ENCODE measurements at regions not wholly inside any gene's neighbourhood (a gene's known extent, or its start where the extent isn't known, plus 50 kb on each side); places are given as distances from the start of the nearest gene placed in this dataset.
"Not testable (repeated sequence)": the region's sequence is repeated elsewhere in the genome, so short reads cannot be mapped to it uniquely, and the experiment has no call there.

DNA sequence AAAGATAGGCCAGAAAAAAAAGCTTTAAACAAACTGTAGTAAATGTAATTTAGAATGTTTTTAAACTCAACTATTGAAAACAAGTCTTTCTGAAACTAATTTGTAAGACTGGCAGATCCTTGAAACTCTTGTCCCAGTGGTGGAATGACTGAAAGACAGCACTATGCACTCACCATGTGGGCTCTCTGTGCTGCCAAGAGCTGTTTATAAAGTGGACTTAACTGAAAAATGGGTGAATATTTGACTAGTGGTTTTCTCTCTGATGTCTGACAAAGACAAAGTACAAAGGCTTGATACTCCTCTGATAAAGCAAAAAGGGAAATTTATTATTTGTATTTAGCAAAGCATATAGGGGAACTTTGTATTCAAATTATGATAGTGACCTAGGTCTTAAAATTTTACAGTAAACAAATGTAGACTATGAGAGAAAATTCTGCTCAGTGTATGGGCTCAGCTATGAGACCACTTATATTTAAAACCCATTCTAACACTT, 635.4 kb downstream of the NR2F1-AS1 start:
- DNase-seq (ENCODE audit: low read depth): peak; percentile 47

DNA sequence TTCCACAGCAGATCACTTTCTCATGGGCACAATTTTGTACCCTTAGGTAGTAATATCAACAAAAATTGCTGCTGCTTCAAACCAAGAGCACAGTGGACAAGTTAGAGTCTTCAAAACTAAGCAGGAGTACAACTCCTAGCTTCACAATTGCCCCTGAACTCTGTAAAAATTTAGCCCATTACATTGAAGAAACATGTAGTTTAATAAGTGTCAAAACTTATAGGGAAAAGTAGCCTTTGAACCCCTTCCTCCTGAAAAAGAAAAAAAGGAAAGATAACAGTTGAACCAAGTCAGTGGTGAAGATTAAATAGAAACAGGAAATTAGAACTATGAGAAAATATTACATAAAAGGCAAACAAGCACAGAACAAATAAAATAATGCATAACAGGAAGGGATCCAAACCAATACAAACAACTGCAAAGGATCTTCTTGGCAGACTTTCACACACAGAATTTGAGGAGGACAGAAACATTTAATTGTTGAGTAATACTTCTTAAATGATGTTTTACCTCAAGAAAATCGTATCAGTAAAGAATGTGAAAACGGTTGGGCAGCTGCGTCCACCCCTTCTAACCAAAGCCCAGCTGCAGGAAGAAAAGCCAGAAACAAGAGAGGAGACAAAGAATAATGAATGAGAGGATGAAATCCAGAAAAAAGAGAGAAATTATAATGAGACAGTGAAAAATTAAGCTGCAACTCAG, 636.0 kb downstream of the NR2F1-AS1 start:
- DNase-seq (ENCODE audit: low read depth): peak; percentile 64

DNA sequence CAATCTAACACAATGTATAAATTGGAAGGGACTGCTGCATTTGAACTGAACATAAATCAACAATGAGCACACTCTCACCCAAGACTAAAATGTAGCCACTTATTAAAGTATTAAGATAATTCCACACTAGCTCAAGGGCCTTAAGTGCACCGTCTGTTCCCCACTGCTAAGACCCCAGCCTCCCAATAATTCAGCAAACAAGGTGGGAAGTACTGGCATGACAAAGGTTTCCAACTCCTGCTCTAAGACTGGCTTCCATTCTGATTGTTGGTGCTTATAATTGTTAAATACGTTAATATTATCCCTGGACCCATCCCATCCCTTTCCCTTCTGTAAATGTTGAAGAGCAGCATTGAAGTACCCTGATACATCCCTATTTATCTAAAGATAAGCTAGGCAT, 636.7 kb downstream of the NR2F1-AS1 start:
- DNase-seq (ENCODE audit: low read depth): no peak

DNA sequence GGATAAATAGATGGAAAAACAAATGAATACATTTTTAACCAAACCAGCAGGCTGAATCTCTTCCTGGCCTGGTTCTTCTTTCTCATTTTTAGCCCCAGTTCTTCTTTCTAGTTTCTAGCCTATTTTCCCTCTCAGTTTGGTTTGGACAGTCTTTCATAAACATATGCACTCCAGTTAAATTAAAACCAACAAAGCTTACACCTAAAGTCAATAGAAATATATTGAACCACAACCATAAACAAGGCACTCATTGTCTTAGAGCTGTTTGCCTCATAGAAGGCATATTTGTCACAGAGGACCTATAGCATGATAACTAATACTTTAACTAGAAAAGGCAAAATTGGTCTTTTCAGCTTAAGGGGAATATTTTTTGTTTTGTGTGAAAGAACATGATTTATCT, 638.3 kb downstream of the NR2F1-AS1 start:
- DNase-seq (ENCODE audit: low read depth): no peak

DNA sequence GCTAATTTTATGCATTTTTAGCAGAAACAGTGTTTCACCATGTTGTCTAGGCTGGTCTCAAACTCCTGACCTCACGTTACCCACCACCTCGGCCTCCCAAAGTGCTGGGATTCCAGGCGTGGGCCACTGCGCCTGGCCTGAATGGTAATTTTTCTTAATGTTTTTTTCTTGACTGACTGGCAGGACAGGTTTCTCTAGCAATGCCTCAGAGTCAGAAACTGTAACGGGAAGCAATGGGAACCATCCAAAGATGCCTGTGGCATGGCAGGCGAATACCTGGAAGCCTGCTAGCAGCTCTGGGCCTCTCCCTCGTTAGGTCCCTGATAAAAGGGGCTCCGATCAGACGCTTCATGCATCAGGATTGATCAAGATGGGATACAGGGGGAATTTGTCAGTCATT, 639.2 kb downstream of the NR2F1-AS1 start:
- no peak for DNase-seq (ENCODE audit: low read depth)

DNA sequence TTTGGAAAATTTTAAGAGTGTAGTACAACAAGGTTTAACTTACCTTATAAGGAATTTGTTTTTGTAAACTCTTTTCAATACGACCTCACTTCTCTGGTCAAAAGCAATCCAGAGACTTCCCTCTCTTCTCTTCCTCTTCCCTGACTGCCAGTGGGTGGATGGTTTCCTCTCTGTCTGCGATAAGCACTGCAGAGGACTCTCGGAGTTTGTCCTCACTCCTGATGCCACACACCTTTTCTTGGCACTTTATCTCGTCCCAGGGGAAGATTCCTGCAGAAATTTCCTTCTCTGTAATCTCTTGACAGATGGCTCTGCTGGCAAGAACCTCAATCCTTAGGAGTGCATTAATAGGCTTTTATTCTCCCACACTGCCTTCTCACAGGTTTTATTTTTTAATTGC, 641.6 kb downstream of the NR2F1-AS1 start:
- DNase-seq (ENCODE audit: low read depth): no peak

DNA sequence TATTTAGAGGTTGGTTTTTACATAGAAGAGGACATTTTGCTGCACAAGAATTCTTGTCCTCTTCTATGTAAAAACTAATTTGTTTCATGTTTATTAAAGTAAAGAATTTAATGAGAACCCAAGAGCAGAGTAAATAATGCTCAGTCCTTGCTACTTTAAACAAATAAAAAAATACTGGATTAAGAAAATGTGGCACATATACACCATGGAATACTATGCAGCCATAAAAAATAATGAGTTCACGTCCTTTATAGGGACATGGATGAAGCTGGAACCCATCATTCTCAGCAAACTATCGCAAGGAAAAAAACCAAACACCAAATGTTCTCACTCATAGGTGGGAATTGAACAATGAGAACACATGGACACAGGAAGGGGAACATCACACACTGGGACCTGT, 643.6 kb downstream of the NR2F1-AS1 start:
- DNase-seq (ENCODE audit: low read depth): not testable (repeated sequence)

DNA sequence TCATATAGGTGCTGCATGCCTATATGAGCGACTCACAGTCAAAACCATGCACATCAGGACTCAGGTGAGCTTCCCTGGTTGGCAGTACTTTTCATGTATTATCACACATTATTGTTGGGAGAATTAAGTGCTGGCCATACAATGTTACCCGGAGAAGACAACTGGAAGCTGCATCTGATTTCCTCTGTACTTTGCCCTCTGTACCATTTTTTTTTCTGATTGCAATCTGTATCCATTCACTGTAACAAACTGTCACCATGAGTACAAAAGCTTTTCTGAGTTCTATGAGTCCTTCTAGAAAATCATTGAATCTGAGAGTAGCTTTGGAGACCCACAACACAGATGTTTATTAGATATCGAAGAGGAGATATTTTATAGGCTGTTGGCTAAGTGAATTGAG, 651.0 kb downstream of the NR2F1-AS1 start:
- no peak for DNase-seq (ENCODE audit: low read depth)

DNA sequence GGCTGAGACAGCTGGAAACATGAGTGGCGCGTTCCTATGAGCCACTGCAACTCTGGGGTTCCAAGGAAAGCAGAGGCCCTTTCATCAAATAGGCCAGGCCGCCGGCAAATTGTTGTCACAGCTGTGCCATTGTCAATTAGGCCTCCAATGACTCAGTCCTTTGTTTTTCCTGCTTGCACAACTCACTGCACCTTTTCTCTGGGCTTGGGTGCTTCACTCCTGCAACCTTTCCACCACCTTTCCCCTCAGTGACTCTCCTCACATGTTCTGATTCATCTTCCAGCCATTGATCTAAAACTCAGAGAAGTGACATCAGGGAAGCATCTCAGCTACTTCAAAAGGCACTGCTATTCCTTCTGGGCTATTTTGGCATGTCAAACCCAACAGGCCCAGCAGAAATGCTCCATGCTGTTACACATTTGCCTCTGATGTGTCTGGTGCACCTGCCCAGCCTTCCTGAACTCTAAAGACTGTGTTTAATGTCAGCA, 653.7 kb downstream of the NR2F1-AS1 start:
- DNase-seq (ENCODE audit: low read depth): peak; percentile 47

DNA sequence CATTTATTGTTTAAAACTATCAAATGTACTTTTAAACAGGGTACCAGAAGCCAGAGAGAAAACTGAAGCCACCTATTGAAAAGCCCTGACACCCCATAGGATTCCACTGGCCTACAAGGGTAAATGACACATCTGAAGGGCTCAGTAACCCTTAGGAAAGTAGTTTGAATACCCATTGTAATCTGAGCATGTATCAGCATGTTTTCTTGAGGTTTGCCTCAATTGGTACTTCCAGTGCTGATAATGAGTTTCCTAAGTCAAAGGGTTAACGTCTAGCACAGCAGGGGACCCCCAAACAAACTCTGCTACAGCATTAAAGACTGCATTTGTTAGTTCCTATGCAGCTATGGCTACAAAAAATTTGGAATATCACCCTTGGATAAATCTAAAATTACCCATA, 657.1 kb downstream of the NR2F1-AS1 start:
- no peak for DNase-seq (ENCODE audit: low read depth)

DNA sequence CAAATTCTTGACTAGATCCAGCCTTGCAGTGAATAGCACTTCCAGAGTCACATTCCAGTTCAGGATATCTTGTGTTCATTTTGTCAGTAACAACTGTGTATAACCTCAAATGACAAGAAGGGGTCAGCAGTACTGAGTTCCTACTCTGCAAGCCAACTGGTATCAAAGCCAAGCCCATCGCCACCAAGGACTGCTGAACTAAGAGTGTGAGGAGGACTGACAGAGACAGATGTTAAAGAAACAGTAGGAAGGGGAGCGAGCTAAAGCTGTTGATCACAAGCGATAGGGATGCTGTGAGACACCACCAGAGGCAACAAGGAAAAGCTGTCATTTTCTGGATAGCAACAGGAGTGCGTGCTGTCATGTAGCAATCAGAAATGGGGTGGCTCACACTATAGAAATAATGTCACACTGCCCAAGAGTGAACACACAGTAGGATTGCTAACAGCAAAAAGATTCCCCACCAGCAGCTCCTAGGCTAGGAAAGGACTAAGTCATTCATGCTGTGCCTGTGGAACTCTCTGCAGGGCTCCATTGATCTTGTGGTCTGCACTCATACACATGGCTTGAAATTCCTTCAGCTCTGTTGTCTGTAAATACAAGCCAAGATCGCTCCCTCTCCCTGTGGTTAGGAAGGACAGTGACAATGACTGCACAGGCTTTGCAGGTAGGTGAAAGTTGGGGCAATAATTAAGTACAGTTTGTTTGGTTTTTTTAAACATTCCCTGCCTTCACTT, 658.6 kb downstream of the NR2F1-AS1 start:
- peak; percentile 66 for DNase-seq (ENCODE audit: low read depth)

DNA sequence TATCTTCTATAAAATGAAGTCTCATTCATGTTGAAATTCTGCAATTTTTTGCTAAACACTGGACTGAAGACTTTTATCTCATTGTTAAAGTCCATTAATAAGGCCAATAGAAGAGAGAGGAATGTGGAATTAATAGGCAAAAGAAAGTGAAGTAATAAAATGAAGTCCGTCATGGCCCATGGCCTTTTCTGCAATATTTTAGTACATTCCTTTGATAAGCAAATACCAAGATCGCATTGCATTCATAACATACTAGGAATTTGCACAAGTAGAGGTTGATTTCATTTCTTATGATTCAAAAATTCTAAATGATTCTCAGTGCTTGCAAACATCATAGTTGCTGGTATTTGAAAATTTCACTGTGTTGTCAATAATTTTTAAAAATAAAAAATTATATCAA, 664.0 kb downstream of the NR2F1-AS1 start:
- DNase-seq (ENCODE audit: low read depth): no peak

DNA sequence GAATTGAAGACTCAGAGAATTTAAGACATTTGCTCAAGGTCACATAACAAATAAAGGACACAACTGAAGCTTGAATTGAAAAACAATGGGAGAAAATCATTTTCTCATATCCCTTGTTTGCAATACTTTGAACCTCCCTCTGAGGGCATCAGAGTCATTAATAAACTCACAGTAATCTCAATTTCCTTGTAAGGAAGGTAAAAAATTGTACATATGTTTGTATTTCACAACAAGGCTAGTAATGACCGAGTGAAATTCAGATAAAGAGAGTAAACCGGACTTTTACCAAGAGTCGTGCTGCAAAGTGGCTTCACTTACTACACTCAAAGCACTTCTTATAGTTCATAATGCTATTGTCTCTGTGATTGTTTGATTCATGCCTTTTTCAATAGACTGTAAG, 665.0 kb downstream of the NR2F1-AS1 start:
- peak; percentile 15 for DNase-seq (ENCODE audit: low read depth)

DNA sequence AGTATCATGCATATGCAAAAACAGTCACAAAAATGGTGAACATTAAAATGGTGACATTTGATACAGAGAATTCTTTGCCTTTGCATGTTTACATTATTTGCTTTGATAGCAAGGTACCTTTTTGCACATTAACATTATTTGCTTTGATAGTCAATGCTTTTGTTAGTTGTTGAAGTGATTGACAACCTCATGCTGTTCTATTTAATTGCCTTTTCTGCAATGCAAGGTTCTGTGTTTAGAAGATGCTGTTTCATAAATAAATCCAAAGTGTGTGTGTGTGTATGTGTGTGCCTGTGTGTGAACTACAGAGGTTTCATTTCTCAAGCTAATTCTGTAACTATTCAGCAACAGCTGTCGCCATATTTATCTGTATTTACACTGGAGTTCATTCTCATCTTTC, 668.7 kb downstream of the NR2F1-AS1 start:
- no peak for DNase-seq (ENCODE audit: low read depth)

DNA sequence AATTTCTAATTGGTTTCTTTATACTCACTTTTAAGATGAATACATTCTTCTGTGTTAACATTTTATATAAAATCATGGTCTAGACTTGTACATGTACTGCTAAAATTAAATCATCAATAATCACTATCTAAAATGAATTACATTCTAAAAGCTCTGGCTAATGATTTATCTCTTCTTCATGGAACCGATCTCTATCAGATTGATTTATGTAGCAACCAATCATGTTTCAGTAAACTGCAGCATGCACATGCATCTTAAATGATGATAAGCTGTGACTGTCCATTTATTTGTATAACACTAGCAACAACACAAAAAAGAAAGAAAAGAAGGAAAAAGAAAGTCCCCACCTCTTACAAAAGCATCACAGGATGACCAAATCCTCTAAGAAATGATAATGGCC, 669.2 kb downstream of the NR2F1-AS1 start:
- DNase-seq (ENCODE audit: low read depth): no peak

DNA sequence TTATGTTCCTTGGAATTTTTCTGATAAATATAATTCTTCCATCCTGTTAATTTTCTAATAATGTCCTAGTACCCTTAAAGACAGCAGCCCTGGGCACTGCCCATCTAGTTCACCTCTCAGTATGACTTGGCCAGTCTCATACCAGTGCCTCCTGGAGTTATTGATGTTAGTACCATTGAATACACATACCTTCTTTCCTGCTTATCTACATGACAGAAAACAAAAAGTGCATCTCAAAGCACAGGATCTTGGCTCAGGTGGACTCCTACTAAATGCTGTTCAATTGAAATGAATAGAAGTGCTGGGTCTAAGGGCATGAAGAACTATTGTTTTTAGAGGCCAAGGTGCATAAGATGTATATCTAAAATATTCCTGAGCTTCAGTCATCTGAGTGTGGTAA, 669.7 kb downstream of the NR2F1-AS1 start:
- DNase-seq (ENCODE audit: low read depth): no peak

DNA sequence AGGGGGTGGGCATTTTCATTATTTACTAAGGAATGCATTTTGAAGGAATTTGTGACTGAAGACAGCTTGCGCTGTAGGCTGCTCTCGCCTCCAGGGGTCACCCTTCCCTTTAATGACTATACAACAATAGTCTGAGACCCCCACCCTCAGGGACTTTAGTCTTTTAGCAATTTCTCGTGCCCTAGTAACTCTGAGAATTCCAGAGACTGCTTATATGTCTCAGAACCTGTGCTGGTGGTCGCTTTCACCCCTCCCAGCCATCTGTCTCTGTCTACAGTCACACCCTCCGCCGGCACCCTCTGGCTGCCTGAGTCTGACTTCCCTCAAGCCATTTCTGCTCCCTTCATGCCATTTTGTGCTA, 671.4 kb downstream of the NR2F1-AS1 start:
- no peak for DNase-seq (ENCODE audit: low read depth)

DNA sequence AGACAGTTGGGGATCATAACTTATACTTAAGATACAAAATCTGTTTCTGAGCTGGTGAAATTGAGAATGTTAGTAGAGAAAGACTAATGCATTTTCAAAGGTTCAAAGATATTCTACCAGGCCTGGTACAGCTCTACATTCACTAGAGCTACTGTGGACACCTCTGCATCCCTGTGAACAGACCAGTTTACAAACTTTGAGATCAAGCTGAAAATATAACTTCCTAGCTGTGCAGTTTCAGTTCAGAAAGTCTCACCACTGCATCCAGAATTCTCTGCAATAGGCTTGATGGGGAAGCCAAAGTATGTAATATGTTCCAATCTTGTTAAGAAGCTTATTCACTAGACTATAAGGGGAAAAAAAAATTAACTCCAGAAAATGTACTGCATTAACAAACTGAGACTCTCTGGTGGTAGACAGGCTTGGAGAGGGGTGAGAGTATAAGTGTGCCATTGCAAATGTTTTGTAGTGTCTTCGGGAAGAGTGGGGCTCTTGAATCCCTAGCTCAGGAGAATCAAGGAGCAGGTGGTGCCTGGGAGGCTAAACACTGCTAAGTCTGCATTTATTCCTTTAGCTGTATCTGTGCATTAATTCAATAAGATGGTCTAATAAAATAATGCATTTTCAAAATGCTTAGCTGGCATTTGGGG, 671.9 kb downstream of the NR2F1-AS1 start:
- no peak for DNase-seq (ENCODE audit: low read depth)

DNA sequence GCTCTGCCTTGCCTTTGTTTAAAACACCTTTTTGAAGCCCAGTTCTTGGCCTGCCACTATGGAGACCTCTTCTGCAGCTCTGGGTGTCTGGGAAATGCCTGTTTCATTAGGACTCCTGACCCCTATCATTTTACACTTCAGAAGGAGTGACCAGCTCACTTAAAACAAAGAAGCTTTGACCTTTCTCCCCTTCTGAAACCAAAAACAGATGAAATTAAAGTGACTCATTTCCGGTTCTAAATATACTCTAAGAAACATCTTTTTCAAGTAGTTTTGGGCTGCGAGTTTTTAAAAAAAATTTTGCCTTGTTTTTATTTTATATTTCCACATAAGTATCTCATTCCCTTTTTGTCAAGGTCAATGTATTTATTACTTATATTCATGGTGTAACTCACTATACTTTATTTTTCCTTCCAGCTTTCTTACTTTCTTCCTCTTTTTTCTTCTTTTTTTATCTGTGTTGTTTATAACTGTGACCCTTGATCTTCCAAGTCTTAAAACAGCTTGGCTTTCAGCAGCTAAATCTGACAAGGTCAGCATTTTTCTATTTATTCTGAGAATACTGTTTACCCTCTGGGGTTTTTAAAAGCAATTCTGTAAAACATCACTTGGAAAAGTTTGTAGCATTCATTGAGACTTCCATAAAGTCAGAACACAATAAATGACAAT, 672.9 kb downstream of the NR2F1-AS1 start:
- peak; percentile 69 for DNase-seq (ENCODE audit: low read depth)

DNA sequence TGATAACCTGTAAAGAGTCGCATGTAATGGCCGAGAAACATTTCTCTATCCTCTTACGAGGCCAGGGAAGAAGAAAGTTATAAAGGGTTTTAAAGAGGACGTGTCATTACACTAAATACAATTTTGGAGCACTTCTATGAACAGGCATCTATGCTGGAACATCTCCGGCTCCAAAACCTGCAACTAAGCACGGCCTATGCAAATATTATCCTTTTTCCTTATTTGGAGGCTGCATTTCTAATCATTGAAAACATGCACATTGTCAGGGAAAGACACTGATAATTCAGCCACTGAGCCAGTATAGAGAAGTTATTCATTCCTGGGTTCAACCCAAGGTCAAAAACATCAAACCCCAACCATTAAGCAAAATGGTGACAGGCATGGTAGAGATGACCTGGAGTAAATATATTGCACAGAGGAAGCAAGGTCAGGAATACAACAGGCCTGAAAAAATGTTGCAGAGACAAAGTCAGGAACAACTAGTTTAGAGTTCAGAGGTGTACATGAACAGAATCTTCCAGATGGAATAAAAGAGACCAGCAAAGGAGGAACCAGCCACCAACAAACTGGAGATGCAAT, 674.1 kb downstream of the NR2F1-AS1 start:
- no peak for DNase-seq (ENCODE audit: low read depth)

DNA sequence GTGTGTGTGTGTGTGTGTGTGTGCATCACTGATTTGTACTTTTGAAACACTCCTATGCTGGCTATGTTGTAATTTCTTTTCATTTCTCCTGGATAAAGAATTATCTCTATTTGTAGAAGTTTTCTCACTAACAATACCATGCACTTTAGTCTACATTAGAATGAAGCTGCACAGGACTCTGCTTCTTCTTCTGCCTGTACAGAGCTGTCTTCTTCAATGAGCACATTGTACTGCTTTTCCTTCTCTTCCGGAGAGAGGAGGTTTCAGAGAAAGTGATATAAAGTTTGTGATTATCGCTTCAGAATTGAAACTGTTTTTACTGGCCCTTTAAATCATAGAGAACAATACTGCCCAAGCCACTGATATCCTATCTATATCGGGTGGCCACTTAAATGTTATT, 677.0 kb downstream of the NR2F1-AS1 start:
- DNase-seq (ENCODE audit: low read depth): no peak

Measured in myocyte (in vitro differentiated cells).